Neural progenitor cell (in vitro differentiated cells): ENCODE measurements at regions not wholly inside any gene's neighbourhood (a gene's known extent, or its start where the extent isn't known, plus 50 kb on each side); places are given as distances from the start of the nearest gene placed in this dataset.

Source experiments
- CTCF ChIP-seq: fragments of 200-600 bp; sonication (generic); IDR thresholded peaks from 2 replicates; pipeline ENCODE4 v1.5.1; 2017; ENCODE audit warnings: antibody characterized with exemption, mild to moderate bottlenecking
- EZH2 ChIP-seq: fragments of 200-600 bp; sonication (generic); IDR thresholded peaks from 2 replicates; pipeline ENCODE4 v1.6.1; 2017; ENCODE audit warnings: antibody characterized with exemption, mild to moderate bottlenecking, moderate library complexity

DNA sequence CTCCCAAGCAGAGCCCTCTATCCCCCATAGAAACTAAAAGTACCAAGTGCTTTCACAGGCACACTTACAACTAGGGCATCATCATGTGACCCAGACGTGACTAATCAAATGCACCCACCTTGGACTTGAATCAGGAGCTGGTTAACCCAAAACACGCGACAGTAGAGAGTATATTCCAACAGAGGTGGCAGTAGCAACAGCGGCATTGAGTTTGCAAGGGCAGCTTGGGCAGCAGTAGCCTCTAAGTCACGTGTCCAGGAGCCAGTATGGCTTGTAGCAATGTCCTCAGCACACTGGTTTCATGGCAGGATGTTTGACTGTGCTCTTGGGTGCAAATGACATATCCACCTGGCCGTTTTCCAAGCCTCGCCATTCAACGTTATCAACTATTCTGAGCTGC, 73.4 kb upstream of the DNAH5 start:
- TF ChIP-seq CTCF (no peak), EZH2 (no peak)
